ENCODE measurements at regions not wholly inside any gene's neighbourhood (a gene's known extent, or its start where the extent isn't known, plus 50 kb on each side); places are given as distances from the start of the nearest gene placed in this dataset.

DNA sequence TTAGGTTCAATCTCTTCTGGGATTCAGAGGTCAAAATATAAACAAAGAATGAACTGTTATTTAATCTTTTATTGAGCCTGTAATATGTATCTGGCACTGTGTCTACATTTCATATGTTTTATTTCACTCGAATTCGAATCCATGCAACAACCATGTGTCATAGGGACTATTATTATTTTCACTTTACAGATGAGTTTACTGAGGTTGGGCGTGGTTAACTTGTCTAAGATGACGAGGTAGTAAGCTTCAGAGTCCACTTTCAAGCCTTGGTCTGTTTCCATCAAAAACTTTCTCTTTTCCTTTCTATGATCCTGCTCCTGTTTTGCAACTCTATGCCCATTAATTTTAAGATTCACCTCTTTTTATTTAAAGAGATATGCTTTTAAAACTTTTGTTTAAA is 55.2 kb upstream of the DMAC1 start (continued):
- no peak for TF ChIP-seq KDM6A (CRISPR knock-in tag; IDR thresholded peaks at IDR 0.05; ENCODE audit: low read depth)
- TF ChIP-seq, protein P1, sequence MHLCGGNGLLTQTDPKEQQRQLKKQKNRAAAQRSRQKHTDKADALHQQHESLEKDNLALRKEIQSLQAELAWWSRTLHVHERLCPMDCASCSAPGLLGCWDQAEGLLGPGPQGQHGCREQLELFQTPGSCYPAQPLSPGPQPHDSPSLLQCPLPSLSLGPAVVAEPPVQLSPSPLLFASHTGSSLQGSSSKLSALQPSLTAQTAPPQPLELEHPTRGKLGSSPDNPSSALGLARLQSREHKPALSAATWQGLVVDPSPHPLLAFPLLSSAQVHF (CRISPR knock-in tag; IDR thresholded peaks at IDR 0.05): no peak
